ENCODE measurements at regions not wholly inside any gene's neighbourhood (a gene's known extent, or its start where the extent isn't known, plus 50 kb on each side); places are given as distances from the start of the nearest gene placed in this dataset.

DNA sequence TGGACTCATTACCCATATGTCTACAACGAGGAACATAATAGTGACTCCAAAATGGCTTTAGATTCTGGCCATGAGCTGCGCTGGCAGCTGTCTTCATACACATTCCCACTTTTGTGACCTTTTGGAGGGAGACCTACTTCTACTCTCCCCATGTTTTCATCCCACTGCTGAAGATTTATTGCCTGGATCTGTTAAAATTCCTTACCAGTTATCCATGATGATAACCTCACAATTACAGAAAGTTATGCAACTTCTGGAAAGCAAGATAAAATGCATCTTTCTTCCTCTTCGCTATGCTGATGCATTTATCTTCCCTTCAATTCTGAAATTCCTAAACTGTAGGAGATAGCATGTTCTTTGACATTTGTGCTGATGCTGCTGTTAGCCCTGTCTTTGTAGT lies 855.3 kb downstream of the SLC4A3 start (continued):
- TF ChIP-seq, protein P1, sequence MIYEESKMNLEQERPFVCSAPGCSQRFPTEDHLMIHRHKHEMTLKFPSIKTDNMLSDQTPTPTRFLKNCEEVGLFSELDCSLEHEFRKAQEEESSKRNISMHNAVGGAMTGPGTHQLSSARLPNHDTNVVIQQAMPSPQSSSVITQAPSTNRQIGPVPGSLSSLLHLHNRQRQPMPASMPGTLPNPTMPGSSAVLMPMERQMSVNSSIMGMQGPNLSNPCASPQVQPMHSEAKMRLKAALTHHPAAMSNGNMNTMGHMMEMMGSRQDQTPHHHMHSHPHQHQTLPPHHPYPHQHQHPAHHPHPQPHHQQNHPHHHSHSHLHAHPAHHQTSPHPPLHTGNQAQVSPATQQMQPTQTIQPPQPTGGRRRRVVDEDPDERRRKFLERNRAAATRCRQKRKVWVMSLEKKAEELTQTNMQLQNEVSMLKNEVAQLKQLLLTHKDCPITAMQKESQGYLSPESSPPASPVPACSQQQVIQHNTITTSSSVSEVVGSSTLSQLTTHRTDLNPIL (CRISPR knock-in tag; IDR thresholded peaks at IDR 0.05): no peak
- TF ChIP-seq CBX2 (IDR thresholded peaks at IDR 0.05; ENCODE audit: insufficient read depth, low read length, poor library complexity, severe bottlenecking) (no peak), XRCC5 (IDR thresholded peaks at IDR 0.05; ENCODE audit: low read depth, low read length) (no peak), RAD21 (CRISPR knock-in tag; conservative IDR thresholded peaks at IDR 0.05 in 1 of 2, IDR thresholded peaks at IDR 0.05 in 1 of 2) (no peak), ADNP (tag; IDR thresholded peaks at IDR 0.05) (no peak), ATF7 (IDR thresholded peaks at IDR 0.05) (no peak)

DNA sequence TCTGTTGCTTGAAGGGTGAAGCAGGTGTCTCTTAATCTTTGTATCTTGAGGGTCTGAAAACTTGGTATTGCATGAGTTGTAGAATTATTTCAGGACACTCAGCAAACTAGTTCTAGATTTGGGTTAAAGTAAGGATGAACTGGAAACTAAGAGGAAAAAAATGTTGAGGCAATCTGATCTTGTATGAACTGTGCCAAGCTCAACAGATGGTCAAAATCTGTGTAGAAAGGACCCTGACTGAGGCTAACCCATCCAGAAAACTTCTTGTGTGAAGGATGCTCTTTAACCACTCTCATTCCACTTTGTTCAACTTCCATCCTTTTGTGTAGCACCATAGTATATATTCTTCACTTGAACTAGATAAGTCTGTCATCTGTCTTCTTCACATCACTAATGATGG lies 861.7 kb downstream of the SLC4A3 start:
- Histone ChIP-seq H3K36me3 (ENCODE audit: control insufficient read depth, insufficient read depth, low read length) (no peaks in the 10 kb centered on the region), H3K27me3 (ENCODE audit: control insufficient read depth in 2 of 2, insufficient read depth in 2 of 2, low read length in 2 of 2) (no peaks in the 10 kb centered on the region), H3K9me3 (replicated peaks; ENCODE audit: control insufficient read depth, insufficient read depth, low read depth, low read length) (no peaks in the 10 kb centered on the region), H2AFZ (ENCODE audit: low read depth, low read length) (no peak overlapping the region), H3K4me1 (replicated peaks in 1 of 2; ENCODE audit: control insufficient read depth in 2 of 2, insufficient read depth in 2 of 2, low read length in 2 of 2) (no peaks in the 10 kb centered on the region), H3K79me2 (ENCODE audit: control insufficient read depth, insufficient read depth, low read length) (no peaks in the 10 kb centered on the region), H3K27ac (ENCODE audit: extremely low read depth, low read depth, low read length) (no peak overlapping the region), H3K4me2 (ENCODE audit: insufficient read depth, low read length) (no peak overlapping the region), H3K9me1 (ENCODE audit: control insufficient read depth, insufficient read depth, low read length) (no peaks in the 10 kb centered on the region), H4K20me1 (replicated peaks; ENCODE audit: control insufficient read depth, insufficient read depth, low read length) (no peaks in the 10 kb centered on the region), H3K4me3 (no peak overlapping the region), H3K9ac (ENCODE audit: insufficient read depth in 1 of 2, low read depth in 2 of 2, low read length in 2 of 2) (no peak overlapping the region)
- ChIA-PET POLR2A (no interaction called here), CTCF (ENCODE audit: low intra/inter-chr PET ratio) (no interaction called here)
- in situ Hi-C loops (cut with MboI): no loop called here
- FAIRE-seq: no peak
- no peak for ATAC-seq
- no peak for DNase-seq (ENCODE audit: extremely low read depth in 1 of 4, low spot score in 3 of 4)
- intact Hi-C loops (cut with micrococcal nuclease): no loop called here
- no TSS peak for BruUV-seq (replicated peaks)
- TF ChIP-seq TCF7 (IDR thresholded peaks at IDR 0.05; ENCODE audit: borderline replicate concordance) (no peak), MTA1 (IDR thresholded peaks at IDR 0.05; ENCODE audit: borderline replicate concordance) (no peak), BMI1 (IDR thresholded peaks at IDR 0.05; ENCODE audit: low read length) (no peak), WHSC1 (IDR thresholded peaks at IDR 0.05; ENCODE audit: low read length) (no peak), EP400 (IDR thresholded peaks at IDR 0.05) (no peak), ZNF764 (CRISPR knock-in tag; IDR thresholded peaks at IDR 0.05; ENCODE audit: low read depth) (no peak), RB1 (IDR thresholded peaks at IDR 0.05; ENCODE audit: low read depth) (no peak), RBM15 (IDR thresholded peaks at IDR 0.05; ENCODE audit: insufficient read depth, low read length) (no peak), ETV5 (CRISPR knock-in tag; IDR thresholded peaks at IDR 0.05; ENCODE audit: low read depth) (no peak)
- TF ChIP-seq, protein P2, sequence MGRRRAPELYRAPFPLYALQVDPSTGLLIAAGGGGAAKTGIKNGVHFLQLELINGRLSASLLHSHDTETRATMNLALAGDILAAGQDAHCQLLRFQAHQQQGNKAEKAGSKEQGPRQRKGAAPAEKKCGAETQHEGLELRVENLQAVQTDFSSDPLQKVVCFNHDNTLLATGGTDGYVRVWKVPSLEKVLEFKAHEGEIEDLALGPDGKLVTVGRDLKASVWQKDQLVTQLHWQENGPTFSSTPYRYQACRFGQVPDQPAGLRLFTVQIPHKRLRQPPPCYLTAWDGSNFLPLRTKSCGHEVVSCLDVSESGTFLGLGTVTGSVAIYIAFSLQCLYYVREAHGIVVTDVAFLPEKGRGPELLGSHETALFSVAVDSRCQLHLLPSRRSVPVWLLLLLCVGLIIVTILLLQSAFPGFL (CRISPR knock-in tag; IDR thresholded peaks at IDR 0.05): no peak
- TF ChIP-seq, protein P3, sequence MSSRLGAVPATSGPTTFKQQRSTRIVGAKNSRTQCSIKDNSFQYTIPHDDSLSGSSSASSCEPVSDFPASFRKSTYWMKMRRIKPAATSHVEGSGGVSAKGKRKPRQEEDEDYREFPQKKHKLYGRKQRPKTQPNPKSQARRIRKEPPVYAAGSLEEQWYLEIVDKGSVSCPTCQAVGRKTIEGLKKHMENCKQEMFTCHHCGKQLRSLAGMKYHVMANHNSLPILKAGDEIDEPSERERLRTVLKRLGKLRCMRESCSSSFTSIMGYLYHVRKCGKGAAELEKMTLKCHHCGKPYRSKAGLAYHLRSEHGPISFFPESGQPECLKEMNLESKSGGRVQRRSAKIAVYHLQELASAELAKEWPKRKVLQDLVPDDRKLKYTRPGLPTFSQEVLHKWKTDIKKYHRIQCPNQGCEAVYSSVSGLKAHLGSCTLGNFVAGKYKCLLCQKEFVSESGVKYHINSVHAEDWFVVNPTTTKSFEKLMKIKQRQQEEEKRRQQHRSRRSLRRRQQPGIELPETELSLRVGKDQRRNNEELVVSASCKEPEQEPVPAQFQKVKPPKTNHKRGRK (tag; IDR thresholded peaks at IDR 0.05): no peak
- TF ChIP-seq, protein P4, sequence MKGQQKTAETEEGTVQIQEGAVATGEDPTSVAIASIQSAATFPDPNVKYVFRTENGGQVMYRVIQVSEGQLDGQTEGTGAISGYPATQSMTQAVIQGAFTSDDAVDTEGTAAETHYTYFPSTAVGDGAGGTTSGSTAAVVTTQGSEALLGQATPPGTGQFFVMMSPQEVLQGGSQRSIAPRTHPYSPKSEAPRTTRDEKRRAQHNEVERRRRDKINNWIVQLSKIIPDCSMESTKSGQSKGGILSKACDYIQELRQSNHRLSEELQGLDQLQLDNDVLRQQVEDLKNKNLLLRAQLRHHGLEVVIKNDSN (CRISPR knock-in tag; IDR thresholded peaks at IDR 0.05): no peak

Measured in K562 (cell line).